Heart right ventricle (tissue), 16 donors: ENCODE measurements at regions not wholly inside any gene's neighbourhood (a gene's known extent, or its start where the extent isn't known, plus 50 kb on each side); places are given as distances from the start of the nearest gene placed in this dataset.

Source experiments
- ATAC-seq, 8 donors: fragments of 200-7000 bp; cut with Tn5 transposase; one replicate each; pipeline ENCODE4 v1.9.1; 2020; ENCODE audit warnings: mild to moderate bottlenecking in 8 of 8, moderate library complexity in 8 of 8, moderate number of reproducible peaks in 1 of 8
- DNase-seq, 2 donors: peaks; one replicate each; pipeline ENCODE4 v3.0.0-alpha.2; 2020
- H3K27ac ChIP-seq, 10 donors: fragments of 200-600 bp; sonication (generic) in 2 of 10; one replicate each; pipeline versions ENCODE4 v1.5.0 to v1.8.0; 2020 to 2022; ENCODE audit warnings: mild to moderate bottlenecking in 3 of 10
- H3K27me3 ChIP-seq, 7 donors: fragments of 200-600 bp; one replicate each; pipeline ENCODE4 v1.8.0; 2021 to 2022; ENCODE audit warnings: mild to moderate bottlenecking in 2 of 7
- H3K36me3 ChIP-seq, 9 donors: fragments of 200-600 bp; sonication (generic) in 1 of 9; one replicate each; pipeline versions ENCODE4 v1.5.0 to v1.8.0; 2020 to 2022; ENCODE audit warnings: mild to moderate bottlenecking in 2 of 9
- H3K4me1 ChIP-seq, 9 donors: fragments of 200-600 bp; sonication (generic) in 1 of 9; one replicate each; pipeline versions ENCODE4 v1.5.0 to v1.8.0; 2020 to 2022; ENCODE audit warnings: mild to moderate bottlenecking in 4 of 9
- H3K4me3 ChIP-seq, 10 donors: fragments of 200-600 bp; sonication (generic) in 2 of 10; one replicate each; pipeline versions ENCODE4 v1.5.0 to v1.8.0; 2020 to 2022; ENCODE audit warnings: mild to moderate bottlenecking in 7 of 10, moderate library complexity in 2 of 10
- H3K9me3 ChIP-seq, 11 donors: fragments of 200-600 bp in 10 of 11; sonication (generic) in 2 of 11; one replicate each; pipeline versions ENCODE4 v1.5.0 to v1.8.0; 2013 to 2022; ENCODE audit warnings: mild to moderate bottlenecking in 2 of 11, control low read depth in 1 of 11, moderate library complexity in 1 of 11
- CTCF ChIP-seq, 9 donors: fragments of 200-600 bp; sonication (generic) in 2 of 9; IDR thresholded peaks; one replicate each; pipeline versions ENCODE4 v1.5.0 to v1.8.0; 2021 to 2022; ENCODE audit warnings: antibody characterized with exemption in 9 of 9, mild to moderate bottlenecking in 5 of 9, moderate library complexity in 1 of 9
- WGBS, 2 donors: extraction: QIAGEN DNeasy Blood & Tissue Kit; methylation state at CpG; one replicate each; pipeline ENCODE4 v1.1.7; 2013; ENCODE audit warnings: inconsistent platforms in 1 of 2; 5-methylcytosine and 5-hydroxymethylcytosine counted together
- intact Hi-C, 10 donors: fragments of 100-400 bp; cut with DNase I; formaldehyde crosslinking; loops; one replicate each; pipeline versions ENCODE4 v1.11.1 to v1.14.2; 2022
- donor health status: Arrhythmogenic right ventricular cardiomyopathy.
- donor health status: ischemic (EF 13 %, LVEDD 7.1; RV severe dilation, severe dysfunction).
- donor health status: healthy with polysubstance abuse.
- donor health status: DM: no; HTN: yes; CAD: no.
- donor health status: DM: no; HTN: no; CAD: no.
- donor health status: ischemic (EF 25% LVEDD 6.9; RV normal size, moderate dysfunction).
- donor health status: ischemic (EF 25% LVEDD 5.7; RV mildly dilated, moderate dysfunction).
- donor health status: healthy.
- donor health status: DM: yes; HTN: yes; CAD: no.
- donor health status: Ischemic cardiomyopathy.
- donor health status: ischemic (EF 35%, LVEDD 5.7; RV mildly dilated, moderate dysfunction).
- donor health status: nonischemic (EF 11% LVEDD 7.7; RV severe dilation, severe dysfunction).
- donor health status: DM: yes; HTN: yes; CAD: no.
- donor health status: PGD.
- donor health status: ischemic (EF 29% LVEDD 5.4; RV normal size, mild dysfunction).
- donor health status: nonischemic (EF 23%, LVEDD 6.1; RV moderate dilation, normal function).

DNA sequence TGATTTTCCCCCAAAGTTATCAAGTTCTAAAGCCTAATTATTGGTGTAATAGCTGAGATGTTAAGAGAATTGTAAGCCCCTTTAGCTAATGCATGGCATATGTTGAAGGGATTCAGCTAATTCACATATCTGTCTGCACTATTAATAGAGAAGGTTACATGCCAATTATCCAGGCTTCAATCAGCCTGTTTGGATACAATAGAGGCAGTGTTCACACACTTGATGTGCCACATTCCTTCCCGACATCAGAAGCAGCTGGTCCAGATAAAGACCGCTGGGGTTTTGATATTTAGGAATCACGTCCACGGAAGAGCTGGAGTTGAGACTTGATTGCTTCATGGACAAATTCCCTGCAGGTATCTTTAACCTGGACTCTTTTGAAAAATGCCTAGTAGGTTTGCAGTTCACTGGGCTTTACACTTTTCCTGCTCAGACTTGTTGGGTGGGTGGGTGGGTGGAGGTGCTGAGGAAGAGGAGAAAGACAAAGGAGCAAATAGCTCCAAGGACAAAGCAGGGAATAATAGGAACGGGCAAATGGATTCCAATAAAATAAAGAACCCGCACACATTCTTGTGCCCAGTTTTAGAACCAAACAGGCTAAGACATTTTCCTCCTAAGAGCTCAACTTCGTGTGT lies 142.6 kb upstream of the ZNF217 start:
- 15 to 21% methylated on average over 7 of the region's 7 CpGs for WGBS, 2 donors
- no peak for TF ChIP-seq CTCF (IDR thresholded peaks at IDR 0.05)

GRCh38 chr20:53735536-53736050 lies 142.0 kb upstream of the ZNF217 start:
- Histone ChIP-seq H3K36me3 (no peaks in the 10 kb centered on the region), H3K4me1 (peaks cover 6 to 59% (median 47%) of the 10 kb centered on the region in 9 donors), H3K27ac (peak overlapping the region in 5 of 10 donors; percentile 7 to 86 (median 81)), H3K4me3 (no peak overlapping the region), H3K9me3 (no peaks in the 10 kb centered on the region), H3K27me3 (no peaks in the 10 kb centered on the region)
- ATAC-seq = no peak
- WGBS, 2 donors = 35 to 40% methylated on average over 5 of the region's 5 CpGs
- intact Hi-C loops = loop anchor here in 4 of 10 donors (5.0 to 10.0 kb wide), 6 partner anchors 92 to 161 kb away; no protein-coding TSS in a partner anchor
- no peak for DNase-seq
- TF ChIP-seq CTCF (IDR thresholded peaks at IDR 0.05) = no peak

More for the DNA sequence above, 142.6 kb upstream of the ZNF217 start:
- intact Hi-C loops = loop anchor here in 4 of 10 donors (5.0 to 10.0 kb wide), 6 partner anchors 91 to 161 kb away; no protein-coding TSS in a partner anchor
- ATAC-seq = no peak
- no peaks in the 10 kb centered on the region for H3K9me3 ChIP-seq
- H3K4me3 ChIP-seq = peak overlapping the region in 4 of 10 donors; percentile 3 to 43 (median 20)
- H3K4me1 ChIP-seq = peaks cover 6 to 65% (median 47%) of the 10 kb centered on the region in 9 donors
- peak overlapping the region in 6 of 10 donors; percentile 7 to 86 (median 81) for H3K27ac ChIP-seq
- no peaks in the 10 kb centered on the region for H3K27me3 ChIP-seq
- DNase-seq = no peak
- H3K36me3 ChIP-seq = no peaks in the 10 kb centered on the region

GRCh38 chr20:53734006-53734688 lies 140.5 kb upstream of the ZNF217 start:
- no peak for ATAC-seq
- intact Hi-C loops = loop anchor here in 2 of 10 donors (10.0 kb wide), 2 partner anchors 131 to 159 kb away; no protein-coding TSS in a partner anchor
- Histone ChIP-seq H3K27ac (no peak overlapping the region), H3K9me3 (no peaks in the 10 kb centered on the region), H3K4me1 (peaks cover 6 to 45% (median 36%) of the 10 kb centered on the region in 9 donors), H3K4me3 (no peak overlapping the region), H3K27me3 (no peaks in the 10 kb centered on the region), H3K36me3 (no peaks in the 10 kb centered on the region)
- TF ChIP-seq CTCF (IDR thresholded peaks at IDR 0.05) = no peak
- 66 to 70% methylated on average over 7 of the region's 7 CpGs for WGBS, 2 donors
- no peak for DNase-seq

- ATAC-seq (no peak), DNase-seq (no peak)
- 87 to 95% methylated on average over 2 of the region's 2 CpGs for WGBS, 2 donors
- Histone ChIP-seq H3K4me1 (peaks cover 0 to 19% (median 11%) of the 10 kb centered on the region in 9 donors), H3K27me3 (no peaks in the 10 kb centered on the region), H3K4me3 (no peak overlapping the region), H3K9me3 (no peaks in the 10 kb centered on the region), H3K27ac (no peak overlapping the region), H3K36me3 (no peaks in the 10 kb centered on the region)
- intact Hi-C loops = loop anchor here in 2 of 10 donors (10.0 kb wide), 2 partner anchors 133 to 157 kb away; no protein-coding TSS in a partner anchor
- TF ChIP-seq CTCF (IDR thresholded peaks at IDR 0.05) = no peak
Observed at GRCh38 chr20:53731595-53731994, 138.0 kb upstream of the ZNF217 start.
